ENCODE measurements at regions not wholly inside any gene's neighbourhood (a gene's known extent, or its start where the extent isn't known, plus 50 kb on each side); places are given as distances from the start of the nearest gene placed in this dataset.

DNA sequence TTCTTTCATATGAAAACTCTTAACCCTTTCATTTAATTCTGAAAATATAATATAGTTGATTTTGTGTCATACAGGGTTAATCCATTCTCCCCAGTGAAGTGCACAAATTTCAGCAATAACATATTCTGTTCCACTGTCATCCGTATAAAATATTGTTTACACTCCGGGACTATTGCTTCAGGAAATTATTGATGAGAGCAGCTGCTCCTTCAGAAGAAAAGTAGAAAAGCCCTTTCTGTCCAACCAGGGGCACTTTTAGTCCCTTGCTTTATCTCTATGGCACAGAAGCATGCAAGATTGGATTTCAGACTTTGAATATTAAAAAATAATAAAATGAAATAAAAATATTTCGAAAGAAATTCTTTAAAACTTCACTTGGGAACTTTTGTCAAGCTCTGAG, 535.7 kb upstream of the SLC39A10 start:
- H3K27ac ChIP-seq = no peak overlapping the region
- TF ChIP-seq ZFX (IDR thresholded peaks at IDR 0.05; ENCODE audit: borderline replicate concordance) = no peak
- TF ChIP-seq, protein P1, sequence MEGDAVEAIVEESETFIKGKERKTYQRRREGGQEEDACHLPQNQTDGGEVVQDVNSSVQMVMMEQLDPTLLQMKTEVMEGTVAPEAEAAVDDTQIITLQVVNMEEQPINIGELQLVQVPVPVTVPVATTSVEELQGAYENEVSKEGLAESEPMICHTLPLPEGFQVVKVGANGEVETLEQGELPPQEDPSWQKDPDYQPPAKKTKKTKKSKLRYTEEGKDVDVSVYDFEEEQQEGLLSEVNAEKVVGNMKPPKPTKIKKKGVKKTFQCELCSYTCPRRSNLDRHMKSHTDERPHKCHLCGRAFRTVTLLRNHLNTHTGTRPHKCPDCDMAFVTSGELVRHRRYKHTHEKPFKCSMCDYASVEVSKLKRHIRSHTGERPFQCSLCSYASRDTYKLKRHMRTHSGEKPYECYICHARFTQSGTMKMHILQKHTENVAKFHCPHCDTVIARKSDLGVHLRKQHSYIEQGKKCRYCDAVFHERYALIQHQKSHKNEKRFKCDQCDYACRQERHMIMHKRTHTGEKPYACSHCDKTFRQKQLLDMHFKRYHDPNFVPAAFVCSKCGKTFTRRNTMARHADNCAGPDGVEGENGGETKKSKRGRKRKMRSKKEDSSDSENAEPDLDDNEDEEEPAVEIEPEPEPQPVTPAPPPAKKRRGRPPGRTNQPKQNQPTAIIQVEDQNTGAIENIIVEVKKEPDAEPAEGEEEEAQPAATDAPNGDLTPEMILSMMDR (IDR thresholded peaks at IDR 0.05) = no peak

DNA sequence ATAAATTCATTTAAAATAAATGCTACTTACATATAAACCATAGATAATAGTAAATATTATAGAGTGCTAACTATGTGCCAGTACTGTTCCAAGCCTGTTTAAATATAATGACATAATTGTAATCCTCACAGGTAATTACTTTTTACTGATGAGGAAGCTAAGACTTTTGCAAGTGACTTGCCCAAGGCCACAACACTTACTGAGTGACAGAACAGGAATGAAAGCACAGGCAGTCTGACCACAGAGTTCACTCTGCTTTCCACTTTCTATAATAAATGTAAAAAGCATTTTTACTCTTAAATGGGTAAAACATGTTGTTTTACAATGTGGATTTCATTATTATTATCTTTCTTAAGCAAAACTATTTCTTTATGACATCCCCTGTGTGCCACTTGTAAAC, 537.8 kb upstream of the SLC39A10 start:
- TF ChIP-seq, protein P1 (IDR thresholded peaks at IDR 0.05) = no peak
- TF ChIP-seq ZFX (IDR thresholded peaks at IDR 0.05; ENCODE audit: borderline replicate concordance) = no peak

DNA sequence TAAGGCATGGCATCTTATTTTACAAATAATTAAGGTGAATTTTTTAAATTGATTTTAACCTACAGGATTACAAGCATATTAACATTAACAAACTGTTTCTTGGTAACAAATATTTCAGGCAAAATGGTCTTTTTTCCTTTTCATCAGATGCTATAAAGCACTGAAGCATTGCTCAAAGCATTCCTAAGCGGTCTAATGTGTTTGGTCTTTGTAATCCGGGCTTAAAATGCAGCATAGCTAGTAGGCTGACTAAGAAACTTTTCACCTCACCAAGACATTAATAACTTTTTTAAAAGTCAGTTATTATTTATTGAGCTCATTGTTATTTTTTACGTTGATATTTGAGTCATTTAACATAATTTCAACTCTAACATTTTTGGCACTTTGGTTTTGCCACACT, 538.8 kb upstream of the SLC39A10 start:
- TF ChIP-seq, protein P1 (IDR thresholded peaks at IDR 0.05) = no peak
- no peak for TF ChIP-seq ZFX (IDR thresholded peaks at IDR 0.05; ENCODE audit: borderline replicate concordance)
- no peak overlapping the region for H3K27ac ChIP-seq

More for the DNA sequence above, 537.8 kb upstream of the SLC39A10 start:
- H3K27ac ChIP-seq = no peak overlapping the region

DNA sequence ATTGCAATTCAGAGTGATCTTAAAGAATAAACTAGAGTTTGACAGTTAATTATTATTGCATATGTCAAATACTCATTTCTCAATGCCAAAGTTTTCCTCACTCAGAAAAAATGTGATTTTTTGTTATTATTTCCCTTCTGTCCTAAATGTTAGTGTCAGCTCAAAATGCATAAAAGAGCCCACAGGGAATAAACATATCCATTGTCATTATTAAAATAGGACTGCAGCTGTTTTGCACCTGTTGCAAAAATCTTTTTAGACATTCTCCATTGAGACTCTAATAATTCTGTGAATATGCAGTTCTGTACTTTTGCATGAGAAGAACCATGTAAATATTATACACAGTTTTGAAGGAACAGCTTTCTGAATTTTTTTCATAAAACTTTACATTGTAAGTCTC, 540.0 kb upstream of the SLC39A10 start:
- no peak overlapping the region for H3K27ac ChIP-seq
- TF ChIP-seq, protein P1 (IDR thresholded peaks at IDR 0.05) = no peak
- TF ChIP-seq ZFX (IDR thresholded peaks at IDR 0.05; ENCODE audit: borderline replicate concordance) = no peak

DNA sequence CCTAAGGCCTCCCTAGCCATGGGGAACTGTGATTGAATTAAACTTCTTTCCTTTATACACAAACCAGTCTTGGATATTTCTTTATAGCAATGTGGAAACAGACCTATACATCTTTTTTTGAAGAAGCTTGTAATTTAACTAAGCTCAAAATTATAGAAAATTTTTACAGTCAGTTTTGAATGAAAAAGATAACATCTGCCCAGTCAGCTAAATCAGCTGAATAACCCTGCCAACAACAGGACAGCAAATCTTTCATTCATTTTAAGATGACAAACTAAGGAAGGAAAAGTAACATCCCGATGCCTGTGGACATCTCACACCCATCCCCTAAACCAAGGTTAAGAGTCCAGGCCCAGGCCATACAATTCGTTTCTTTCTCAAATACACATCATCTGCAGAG, 541.3 kb upstream of the SLC39A10 start:
- TF ChIP-seq, protein P1 (IDR thresholded peaks at IDR 0.05) = no peak
- TF ChIP-seq ZFX (IDR thresholded peaks at IDR 0.05; ENCODE audit: borderline replicate concordance) = no peak
- H3K27ac ChIP-seq = no peak overlapping the region

DNA sequence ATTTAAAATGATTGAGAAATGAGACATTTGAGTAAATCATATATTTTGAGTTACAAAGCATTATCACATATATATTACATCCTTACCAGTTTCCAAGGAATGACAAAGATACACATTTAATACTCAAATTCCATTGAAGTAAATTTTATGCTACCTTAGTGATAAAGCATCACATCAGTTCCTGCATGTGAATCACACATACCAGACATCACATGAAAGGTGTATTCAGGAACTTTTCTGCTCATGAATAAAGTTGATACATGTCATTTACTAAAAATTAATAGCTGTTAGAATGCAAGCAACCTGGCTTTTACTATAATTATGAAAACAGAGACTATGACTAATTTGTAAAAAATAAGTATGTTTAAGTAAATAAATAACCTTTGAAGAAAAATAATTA, 548.8 kb upstream of the SLC39A10 start:
- TF ChIP-seq ZFX (IDR thresholded peaks at IDR 0.05; ENCODE audit: borderline replicate concordance) = no peak
- TF ChIP-seq, protein P1 (IDR thresholded peaks at IDR 0.05) = no peak
- H3K27ac ChIP-seq = no peak overlapping the region

DNA sequence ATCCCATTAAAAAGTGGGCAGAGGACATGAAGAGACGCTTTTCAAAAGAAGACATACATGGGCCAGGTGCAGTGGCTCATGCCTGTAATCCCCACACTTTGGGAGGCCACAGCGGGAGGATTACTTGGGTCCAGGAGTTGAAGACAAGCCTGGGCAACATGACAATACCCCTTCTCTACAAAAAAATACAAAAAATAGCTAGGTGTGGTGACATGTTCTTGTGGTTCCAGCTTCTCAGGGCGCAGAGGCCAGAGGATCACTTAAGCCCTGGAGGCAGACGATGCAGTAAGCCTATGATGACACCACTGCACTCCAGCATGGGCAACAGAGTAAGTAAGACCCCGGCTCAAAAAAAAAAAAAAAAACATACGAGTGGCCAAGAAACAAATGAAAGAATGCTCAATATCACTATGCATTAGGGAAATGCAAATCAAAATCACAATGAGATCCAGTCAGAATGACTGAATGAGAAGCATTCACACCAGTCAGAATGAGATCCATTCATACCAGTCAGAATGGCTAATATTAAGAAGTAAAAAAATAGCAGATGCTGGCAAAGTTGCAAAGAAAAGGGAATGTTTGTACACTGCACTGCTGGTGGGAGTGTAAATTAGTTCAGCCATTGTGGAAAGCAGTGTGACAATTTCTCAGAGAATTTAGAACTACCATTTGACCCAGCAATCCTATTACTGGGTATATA, 550.2 kb upstream of the SLC39A10 start:
- no peak overlapping the region for H3K27ac ChIP-seq
- no peak for TF ChIP-seq ZFX (IDR thresholded peaks at IDR 0.05; ENCODE audit: borderline replicate concordance)

DNA sequence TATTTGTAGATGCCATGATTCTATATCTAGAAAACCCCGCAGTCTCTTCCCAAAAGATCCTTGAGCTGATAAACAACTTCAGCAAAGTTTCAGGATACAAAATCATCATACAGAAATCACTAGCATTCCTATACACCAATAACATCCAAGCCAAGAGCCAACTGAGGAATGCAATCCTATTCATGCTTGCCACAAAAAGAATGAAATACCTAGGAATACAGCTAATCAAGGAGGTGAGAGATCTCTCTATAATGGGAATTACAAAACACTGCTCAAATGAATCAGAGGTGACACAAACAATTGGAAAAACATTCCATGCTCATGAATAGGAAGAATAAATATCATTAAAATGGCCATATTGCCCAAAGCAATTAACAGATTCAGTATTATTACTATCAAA, 551.4 kb upstream of the SLC39A10 start:
- TF ChIP-seq ZFX (IDR thresholded peaks at IDR 0.05; ENCODE audit: borderline replicate concordance) = no peak
- TF ChIP-seq, protein P1 (IDR thresholded peaks at IDR 0.05) = no peak
- H3K27ac ChIP-seq = no peak overlapping the region

Measured in 22Rv1 (cell line).